HL-60 (cell line): ENCODE measurements at regions not wholly inside any gene's neighbourhood (a gene's known extent, or its start where the extent isn't known, plus 50 kb on each side); places are given as distances from the start of the nearest gene placed in this dataset.

ENCODE experiments used
- CTCF ChIP-seq: IDR thresholded peaks from one replicate; pipeline ENCODE4 v1.5.1; 2011; ENCODE audit warnings: low read length, control low read depth, inconsistent platforms; ENCODE audit not compliant: insufficient read depth
- GABPA ChIP-seq: IDR thresholded peaks from 2 replicates; pipeline ENCODE4 v1.6.1; 2012; ENCODE audit warnings: low read depth
- POLR2AphosphoS5 ChIP-seq: IDR thresholded peaks from 2 replicates; pipeline ENCODE4 v1.6.1; 2012; ENCODE audit warnings: low read depth
- REST ChIP-seq: IDR thresholded peaks from 2 replicates; pipeline ENCODE4 v1.6.1; 2012; ENCODE audit warnings: low read depth; ENCODE audit not compliant: insufficient replicate concordance

- TF ChIP-seq CTCF (no peak), REST (no peak), GABPA (no peak), POLR2AphosphoS5 (no peak)
Measured at GRCh38 chr2:155703917-155704316, 628.6 kb downstream of the NR4A2 start.
